ENCODE measurements at regions not wholly inside any gene's neighbourhood (a gene's known extent, or its start where the extent isn't known, plus 50 kb on each side); places are given as distances from the start of the nearest gene placed in this dataset.
"Not testable (repeated sequence)": the region's sequence is repeated elsewhere in the genome, so short reads cannot be mapped to it uniquely, and the experiment has no call there.

DNA sequence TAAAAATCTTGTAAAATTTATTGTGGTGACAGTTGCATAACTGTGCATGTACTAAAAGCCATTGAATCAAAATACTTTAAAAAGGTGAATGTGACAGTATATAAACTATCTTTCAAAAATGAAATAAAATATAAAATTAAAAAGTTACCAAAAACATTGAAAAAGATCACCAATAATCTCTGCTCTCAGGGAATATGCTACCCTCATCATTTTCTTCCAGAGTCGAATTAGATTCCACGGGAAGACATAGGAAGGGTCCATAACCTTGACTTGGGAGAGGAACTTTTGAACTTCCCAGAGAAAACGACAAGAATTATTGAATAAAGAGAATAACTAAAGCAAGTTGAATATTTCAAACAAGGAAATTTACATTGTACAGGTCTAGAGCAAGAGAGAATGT lies 649.5 kb downstream of the NUP35 start:
- Histone ChIP-seq H3K36me3 (ENCODE audit: control insufficient read depth, insufficient read depth, low read length) (no peaks in the 10 kb centered on the region), H3K27ac (ENCODE audit: low read length) (no peak overlapping the region), H3K9me3 (ENCODE audit: control insufficient read depth, low read depth, low read length) (no peaks in the 10 kb centered on the region), H3K4me3 (ENCODE audit: low read length) (no peak overlapping the region), H3K4me1 (ENCODE audit: control insufficient read depth, insufficient read depth, low read length) (no peaks in the 10 kb centered on the region), H3K27me3 (ENCODE audit: control insufficient read depth, insufficient read depth, low read length) (no peaks in the 10 kb centered on the region)
- DNase-seq, result no peak
- WGBS (ENCODE audit: insufficient coverage, low lambda C conversion rate), result 100% methylated on average over 3 of the region's 3 CpGs

DNA sequence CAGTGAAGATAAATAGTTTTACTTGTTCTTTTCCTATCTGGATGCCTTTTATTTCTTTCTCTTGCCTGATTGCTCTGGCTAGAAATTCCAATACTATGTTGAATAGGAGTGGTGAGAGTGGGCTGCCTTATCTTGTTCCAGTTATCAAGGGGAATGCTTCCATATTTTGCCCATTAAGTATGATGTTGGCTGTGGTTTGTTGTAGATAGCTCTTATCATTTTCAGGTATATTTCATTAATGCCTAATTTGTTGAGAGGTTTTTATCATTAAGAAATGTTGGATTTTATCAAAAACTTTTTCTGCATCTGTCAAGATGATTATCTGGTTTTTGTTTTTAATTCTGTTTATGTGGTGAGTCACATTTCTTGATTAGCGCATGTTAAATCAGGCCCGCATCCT lies 655.8 kb downstream of the NUP35 start:
- no peak overlapping the region for H3K4me3 ChIP-seq (ENCODE audit: low read length)
- H3K9me3 ChIP-seq (ENCODE audit: control insufficient read depth, low read depth, low read length), result no peaks in the 10 kb centered on the region
- no peaks in the 10 kb centered on the region for H3K27me3 ChIP-seq (ENCODE audit: control insufficient read depth, insufficient read depth, low read length)
- no peak for DNase-seq
- no peak overlapping the region for H3K27ac ChIP-seq (ENCODE audit: low read length)
- no peaks in the 10 kb centered on the region for H3K4me1 ChIP-seq (ENCODE audit: control insufficient read depth, insufficient read depth, low read length)
- no peaks in the 10 kb centered on the region for H3K36me3 ChIP-seq (ENCODE audit: control insufficient read depth, insufficient read depth, low read length)
- WGBS (ENCODE audit: insufficient coverage, low lambda C conversion rate), result no CpG with 5 or more reads among the region's 2 CpGs

DNA sequence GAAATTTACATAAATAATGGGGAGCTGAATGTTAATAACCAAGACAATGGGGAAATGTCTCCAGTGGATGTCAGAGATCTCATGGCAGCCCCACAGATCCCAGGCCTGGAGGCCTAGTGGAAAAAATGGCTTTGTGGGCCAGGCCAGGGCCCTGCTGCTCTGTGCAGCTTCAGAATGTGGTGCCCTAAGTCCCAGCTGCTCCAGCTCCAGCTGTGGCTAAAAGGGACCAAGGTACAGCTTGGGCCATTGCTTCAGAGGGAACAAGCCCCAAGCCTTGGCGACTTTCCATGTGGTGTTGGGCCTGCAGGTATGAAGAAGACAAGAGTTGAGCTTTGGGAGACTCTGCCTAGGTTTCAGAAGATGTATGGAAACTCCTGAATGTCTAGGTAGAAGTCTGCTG lies 658.2 kb downstream of the NUP35 start:
- Histone ChIP-seq H3K9me3 (ENCODE audit: control insufficient read depth, low read depth, low read length) (no peaks in the 10 kb centered on the region), H3K36me3 (ENCODE audit: control insufficient read depth, insufficient read depth, low read length) (no peaks in the 10 kb centered on the region), H3K27ac (ENCODE audit: low read length) (no peak overlapping the region), H3K4me1 (ENCODE audit: control insufficient read depth, insufficient read depth, low read length) (no peaks in the 10 kb centered on the region), H3K27me3 (ENCODE audit: control insufficient read depth, insufficient read depth, low read length) (no peaks in the 10 kb centered on the region), H3K4me3 (ENCODE audit: low read length) (no peak overlapping the region)
- no peak for DNase-seq
- WGBS (ENCODE audit: insufficient coverage, low lambda C conversion rate), result no CpG with 5 or more reads among the region's 1 CpG

DNA sequence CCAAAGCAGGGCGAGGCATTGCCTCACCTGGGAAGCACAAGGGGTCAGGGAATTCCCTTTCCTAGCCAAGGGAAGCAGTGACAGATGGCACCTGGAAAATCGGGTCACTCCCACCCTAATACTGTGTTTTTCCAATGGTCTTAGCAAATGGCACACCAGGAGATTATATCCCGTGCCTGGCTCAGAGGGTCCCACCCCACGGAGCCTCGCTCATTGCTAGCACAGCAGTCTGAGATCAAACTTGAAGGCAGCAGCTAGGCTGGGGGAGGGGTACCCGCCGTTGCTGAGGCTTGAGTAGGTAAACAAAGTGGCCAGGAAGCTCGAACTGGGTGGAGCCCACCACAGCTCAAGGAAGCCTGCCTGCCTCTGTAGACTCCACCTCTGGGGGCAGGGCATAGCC lies 664.6 kb downstream of the NUP35 start:
- not testable (repeated sequence) for DNase-seq; H3K36me3 ChIP-seq (ENCODE audit: control insufficient read depth, insufficient read depth, low read length); H3K27me3 ChIP-seq (ENCODE audit: control insufficient read depth, insufficient read depth, low read length); H3K27ac ChIP-seq (ENCODE audit: low read length); H3K4me3 ChIP-seq (ENCODE audit: low read length); H3K4me1 ChIP-seq (ENCODE audit: control insufficient read depth, insufficient read depth, low read length)
- H3K9me3 ChIP-seq (ENCODE audit: control insufficient read depth, low read depth, low read length), result peaks cover 18% of the 10 kb centered on the region
- WGBS (ENCODE audit: insufficient coverage, low lambda C conversion rate), result no CpG with 5 or more reads among the region's 8 CpGs

DNA sequence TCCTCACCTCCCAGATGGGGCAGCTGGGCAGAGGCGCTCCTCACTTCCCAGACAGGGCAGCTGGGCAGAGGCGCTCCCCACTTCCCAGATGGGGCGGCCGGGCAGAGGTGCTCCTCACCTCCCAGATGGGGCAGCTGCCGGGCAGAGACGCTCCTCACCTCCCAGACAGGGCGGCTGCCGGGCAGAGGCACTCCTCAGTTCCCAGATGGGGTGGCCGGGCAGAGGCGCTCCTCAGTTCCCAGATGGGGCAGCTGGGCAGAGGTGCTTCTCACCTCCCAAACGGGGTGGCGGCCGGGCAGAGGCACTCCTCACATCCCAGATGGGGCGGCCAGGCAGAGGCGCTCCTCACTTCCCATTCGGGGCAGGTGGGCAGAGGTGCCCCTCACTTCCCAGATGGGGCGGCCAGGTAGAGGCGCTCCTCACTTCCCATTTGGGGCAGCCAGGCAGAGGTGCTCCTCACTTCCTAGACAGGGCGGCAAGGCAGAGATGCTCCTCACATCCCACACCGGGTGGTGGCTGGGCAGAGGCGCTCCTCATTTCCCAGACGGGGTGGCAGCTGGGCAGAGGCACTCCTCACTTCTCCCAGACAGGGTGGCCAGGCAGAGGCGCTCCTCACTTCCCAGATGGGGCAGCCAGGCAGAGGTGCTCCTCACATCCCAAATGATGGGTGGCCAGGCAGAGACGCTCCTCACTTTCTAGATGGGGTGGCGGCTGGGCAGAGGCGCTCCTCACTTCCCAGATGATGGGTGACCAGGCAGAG lies 668.1 kb downstream of the NUP35 start:
- H3K36me3 ChIP-seq (ENCODE audit: control insufficient read depth, insufficient read depth, low read length); H3K4me1 ChIP-seq (ENCODE audit: control insufficient read depth, insufficient read depth, low read length); H3K27me3 ChIP-seq (ENCODE audit: control insufficient read depth, insufficient read depth, low read length); DNase-seq; H3K27ac ChIP-seq (ENCODE audit: low read length); H3K4me3 ChIP-seq (ENCODE audit: low read length): not testable (repeated sequence)
- no CpG with 5 or more reads among the region's 26 CpGs for WGBS (ENCODE audit: insufficient coverage, low lambda C conversion rate)
- peaks cover 18% of the 10 kb centered on the region for H3K9me3 ChIP-seq (ENCODE audit: control insufficient read depth, low read depth, low read length)

DNA sequence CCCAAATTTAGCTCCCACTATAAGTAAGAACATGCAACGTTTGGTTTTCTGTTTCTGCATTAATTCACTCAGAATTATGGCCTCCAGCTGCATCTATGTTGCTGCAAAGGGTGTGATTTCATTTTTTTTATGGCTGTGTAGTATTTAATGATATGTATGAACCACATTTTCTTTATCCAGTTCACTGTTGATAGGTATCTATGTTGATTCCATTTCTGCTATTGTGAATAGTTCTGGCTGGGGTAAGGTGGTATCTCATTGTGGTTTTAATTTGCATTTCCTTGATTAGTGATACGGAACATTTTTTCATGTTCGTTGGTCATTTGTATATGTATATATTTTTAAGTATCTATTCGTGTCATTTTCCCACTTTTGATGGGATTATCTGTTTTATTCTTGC lies 674.3 kb downstream of the NUP35 start:
- DNase-seq, result no peak
- H3K27me3 ChIP-seq (ENCODE audit: control insufficient read depth, insufficient read depth, low read length), result no peaks in the 10 kb centered on the region
- H3K36me3 ChIP-seq (ENCODE audit: control insufficient read depth, insufficient read depth, low read length), result no peaks in the 10 kb centered on the region
- no peak overlapping the region for H3K4me3 ChIP-seq (ENCODE audit: low read length)
- H3K4me1 ChIP-seq (ENCODE audit: control insufficient read depth, insufficient read depth, low read length), result no peaks in the 10 kb centered on the region
- H3K27ac ChIP-seq (ENCODE audit: low read length), result no peak overlapping the region
- 87% methylated on average over 3 of the region's 4 CpGs for WGBS (ENCODE audit: insufficient coverage, low lambda C conversion rate)
- peaks cover 5% of the 10 kb centered on the region for H3K9me3 ChIP-seq (ENCODE audit: control insufficient read depth, low read depth, low read length)

DNA sequence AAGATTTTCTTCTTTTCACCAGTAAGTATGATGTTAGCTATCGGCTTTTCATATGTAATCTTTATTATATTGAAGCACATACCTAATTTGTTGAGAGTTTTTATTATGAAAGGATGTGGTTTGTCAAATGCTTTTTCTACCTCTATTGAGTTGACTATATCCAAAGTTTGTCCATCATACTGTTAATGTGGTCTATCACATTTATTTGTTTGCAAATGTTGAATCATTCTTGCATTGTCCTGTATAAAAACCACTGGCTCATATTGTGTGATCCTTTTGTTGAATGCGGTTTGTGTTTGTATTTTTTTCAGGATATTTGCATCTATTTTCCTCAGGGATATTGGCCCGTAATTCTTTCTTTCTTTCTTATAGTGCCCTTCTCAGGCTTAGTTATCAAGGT lies 675.5 kb downstream of the NUP35 start:
- no peaks in the 10 kb centered on the region for H3K4me1 ChIP-seq (ENCODE audit: control insufficient read depth, insufficient read depth, low read length)
- H3K4me3 ChIP-seq (ENCODE audit: low read length), result no peak overlapping the region
- no peak for DNase-seq
- H3K9me3 ChIP-seq (ENCODE audit: control insufficient read depth, low read depth, low read length), result peaks cover 7% of the 10 kb centered on the region
- H3K27ac ChIP-seq (ENCODE audit: low read length), result no peak overlapping the region
- H3K27me3 ChIP-seq (ENCODE audit: control insufficient read depth, insufficient read depth, low read length), result no peaks in the 10 kb centered on the region
- H3K36me3 ChIP-seq (ENCODE audit: control insufficient read depth, insufficient read depth, low read length), result no peaks in the 10 kb centered on the region
- WGBS (ENCODE audit: insufficient coverage, low lambda C conversion rate), result 94% methylated on average over 2 of the region's 3 CpGs

DNA sequence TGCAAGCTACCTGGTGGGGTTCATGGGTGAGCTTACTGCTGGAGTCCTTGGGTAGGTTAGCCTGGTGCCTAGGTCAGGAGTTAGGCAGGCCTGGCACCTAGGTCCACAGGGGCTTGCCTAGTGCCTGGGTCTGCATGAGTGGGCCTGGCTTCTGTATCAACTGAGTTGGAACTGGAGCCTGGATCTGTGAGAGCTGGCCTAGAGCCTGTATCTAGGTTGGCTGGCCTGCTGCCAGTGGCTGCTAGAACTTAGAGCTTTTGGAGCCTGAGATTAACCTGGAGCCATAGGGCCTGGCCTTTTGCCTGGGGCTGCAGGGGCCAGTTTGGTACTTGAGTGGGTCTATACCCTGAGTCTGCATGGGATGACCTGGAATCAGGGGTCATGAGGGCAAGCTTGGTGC lies 679.4 kb downstream of the NUP35 start:
- no peak overlapping the region for H3K27ac ChIP-seq (ENCODE audit: low read length)
- no peaks in the 10 kb centered on the region for H3K4me1 ChIP-seq (ENCODE audit: control insufficient read depth, insufficient read depth, low read length)
- DNase-seq, result no peak
- no peaks in the 10 kb centered on the region for H3K36me3 ChIP-seq (ENCODE audit: control insufficient read depth, insufficient read depth, low read length)
- no peaks in the 10 kb centered on the region for H3K27me3 ChIP-seq (ENCODE audit: control insufficient read depth, insufficient read depth, low read length)
- peaks cover 7% of the 10 kb centered on the region for H3K9me3 ChIP-seq (ENCODE audit: control insufficient read depth, low read depth, low read length)
- no peak overlapping the region for H3K4me3 ChIP-seq (ENCODE audit: low read length)

DNA sequence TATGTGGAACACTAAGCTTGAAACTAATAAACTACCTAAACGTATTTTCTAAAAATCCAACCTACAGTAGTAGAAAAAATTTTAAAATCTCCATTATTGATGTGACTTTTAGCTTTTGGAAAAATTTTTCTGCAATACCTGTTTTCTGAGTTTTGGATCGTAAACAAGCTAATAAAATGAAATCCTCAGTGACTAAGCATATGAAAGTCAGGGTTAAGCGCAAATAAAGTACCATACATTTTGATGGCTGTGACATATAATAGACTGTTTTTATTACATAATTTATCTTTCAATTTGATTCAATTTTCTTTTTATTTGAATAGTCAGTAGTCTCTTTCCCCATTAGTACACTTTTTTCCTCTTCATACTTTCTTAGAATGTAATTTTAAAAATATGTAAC lies 683.6 kb downstream of the NUP35 start:
- Histone ChIP-seq H3K4me3 (ENCODE audit: low read length) (no peak overlapping the region), H3K27ac (ENCODE audit: low read length) (no peak overlapping the region), H3K9me3 (ENCODE audit: control insufficient read depth, low read depth, low read length) (peaks cover 7% of the 10 kb centered on the region), H3K36me3 (ENCODE audit: control insufficient read depth, insufficient read depth, low read length) (no peaks in the 10 kb centered on the region), H3K4me1 (ENCODE audit: control insufficient read depth, insufficient read depth, low read length) (no peaks in the 10 kb centered on the region), H3K27me3 (ENCODE audit: control insufficient read depth, insufficient read depth, low read length) (no peaks in the 10 kb centered on the region)
- 100% methylated on average over 3 of the region's 3 CpGs for WGBS (ENCODE audit: insufficient coverage, low lambda C conversion rate)
- no peak for DNase-seq

DNA sequence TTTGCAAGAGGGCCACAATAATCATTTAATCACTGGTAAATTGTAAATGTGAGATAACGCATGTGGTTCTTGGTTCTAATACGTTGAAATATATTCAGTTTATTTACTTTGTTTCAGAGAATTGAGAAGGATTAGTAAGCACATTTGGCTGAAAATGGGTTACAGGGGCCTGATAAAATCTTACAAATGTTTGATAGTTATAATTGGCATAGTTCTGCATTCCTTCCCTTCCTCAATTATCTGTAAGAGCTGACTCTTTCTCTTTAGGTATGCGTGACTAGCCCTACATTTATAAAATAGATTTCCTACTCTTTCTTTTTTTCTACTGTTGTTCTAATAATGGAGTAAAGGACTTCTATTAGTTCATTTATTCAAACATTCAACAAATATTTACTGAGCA lies 685.2 kb downstream of the NUP35 start:
- WGBS (ENCODE audit: insufficient coverage, low lambda C conversion rate), result 75% methylated on average over 2 of the region's 3 CpGs
- H3K36me3 ChIP-seq (ENCODE audit: control insufficient read depth, insufficient read depth, low read length), result no peaks in the 10 kb centered on the region

DNA sequence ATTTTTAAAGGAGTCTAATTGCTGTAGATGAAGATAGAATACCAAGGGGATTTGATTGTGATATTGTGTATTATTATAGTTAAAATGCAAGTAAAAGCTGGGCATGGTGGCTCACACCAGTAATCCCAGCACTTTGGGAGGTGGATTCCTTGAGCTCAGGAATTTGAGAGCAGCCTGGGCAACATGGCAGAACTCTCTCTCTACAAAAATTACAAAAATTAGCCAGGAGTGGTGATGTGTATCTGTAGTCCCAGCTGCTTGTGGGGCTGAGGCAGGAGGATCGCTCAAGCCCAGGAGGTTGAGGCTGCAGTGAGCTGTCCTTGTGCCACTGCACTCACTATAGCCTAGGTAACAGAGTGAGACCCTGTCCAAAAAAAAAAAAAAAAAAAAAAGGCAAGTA lies 687.0 kb downstream of the NUP35 start:
- whole genome bisulfite sequencing (ENCODE audit: insufficient coverage, low lambda C conversion rate), result no CpG with 5 or more reads among the region's 1 CpG
- H3K27ac ChIP-seq (ENCODE audit: low read length), result no peak overlapping the region
- H3K36me3 ChIP-seq (ENCODE audit: control insufficient read depth, insufficient read depth, low read length), result no peaks in the 10 kb centered on the region
- no peak overlapping the region for H3K4me3 ChIP-seq (ENCODE audit: low read length)
- no peak for DNase-seq
- H3K9me3 ChIP-seq (ENCODE audit: control insufficient read depth, low read depth, low read length), result no peaks in the 10 kb centered on the region
- no peaks in the 10 kb centered on the region for H3K4me1 ChIP-seq (ENCODE audit: control insufficient read depth, insufficient read depth, low read length)
- H3K27me3 ChIP-seq (ENCODE audit: control insufficient read depth, insufficient read depth, low read length), result no peaks in the 10 kb centered on the region

More for the DNA sequence above, 685.2 kb downstream of the NUP35 start:
- Histone ChIP-seq H3K9me3 (ENCODE audit: control insufficient read depth, low read depth, low read length) (no peaks in the 10 kb centered on the region), H3K27ac (ENCODE audit: low read length) (no peak overlapping the region), H3K4me1 (ENCODE audit: control insufficient read depth, insufficient read depth, low read length) (no peaks in the 10 kb centered on the region), H3K4me3 (ENCODE audit: low read length) (no peak overlapping the region), H3K27me3 (ENCODE audit: control insufficient read depth, insufficient read depth, low read length) (no peaks in the 10 kb centered on the region)
- DNase-seq, result no peak

Data from large intestine (tissue), 3 donors.